Thoracic aorta (tissue), 2 donors: ENCODE measurements at regions not wholly inside any gene's neighbourhood (a gene's known extent, or its start where the extent isn't known, plus 50 kb on each side); places are given as distances from the start of the nearest gene placed in this dataset.

Experiments used
- ATAC-seq: fragments of 150-250 bp; one replicate; pipeline ENCODE4 v1.8.0; 2017; ENCODE audit warnings: low read depth; ENCODE audit not compliant: insufficient number of reproducible peaks, low FRiP score
- DNase-seq: peaks from one replicate; pipeline ENCODE4 v3.0.0-alpha.2; 2020; ENCODE audit warnings: low spot score
- H3K27ac ChIP-seq, 2 donors: fragments of 200-600 bp; sonication (generic); 1 replicate in 1 of 2; 2 replicates in 1 of 2; pipeline ENCODE4 v1.5.1; 2016; ENCODE audit warnings: mild to moderate bottlenecking in 2 of 2, moderate library complexity in 2 of 2
- H3K27me3 ChIP-seq: fragments of 200-600 bp; sonication (generic); replicated peaks from 2 replicates; pipeline ENCODE4 v1.6.0; 2016; ENCODE audit warnings: mild to moderate bottlenecking; ENCODE audit not compliant: insufficient read depth
- H3K36me3 ChIP-seq: fragments of 200-600 bp; sonication (generic); one replicate; pipeline ENCODE4 v1.5.1; 2016
- H3K4me1 ChIP-seq, 2 donors: fragments of 200-600 bp; sonication (generic); 1 replicate in 1 of 2; 2 replicates in 1 of 2; pipeline versions ENCODE4 v1.5.1 to v1.6.0; 2016; ENCODE audit warnings: low read depth in 2 of 2, mild to moderate bottlenecking in 1 of 2; ENCODE audit not compliant: control insufficient read depth in 1 of 2
- H3K4me3 ChIP-seq: fragments of 200-600 bp; sonication (generic); 2 replicates; pipeline ENCODE4 v1.5.1; 2016; ENCODE audit warnings: mild to moderate bottlenecking
- H3K9me3 ChIP-seq: fragments of 200-600 bp; sonication (generic); 2 replicates; pipeline ENCODE4 v1.5.1; 2016
- CTCF ChIP-seq: fragments of 200-600 bp; sonication (generic); IDR thresholded peaks from one replicate; pipeline ENCODE4 v1.5.1; 2019; ENCODE audit warnings: antibody characterized with exemption

DNA sequence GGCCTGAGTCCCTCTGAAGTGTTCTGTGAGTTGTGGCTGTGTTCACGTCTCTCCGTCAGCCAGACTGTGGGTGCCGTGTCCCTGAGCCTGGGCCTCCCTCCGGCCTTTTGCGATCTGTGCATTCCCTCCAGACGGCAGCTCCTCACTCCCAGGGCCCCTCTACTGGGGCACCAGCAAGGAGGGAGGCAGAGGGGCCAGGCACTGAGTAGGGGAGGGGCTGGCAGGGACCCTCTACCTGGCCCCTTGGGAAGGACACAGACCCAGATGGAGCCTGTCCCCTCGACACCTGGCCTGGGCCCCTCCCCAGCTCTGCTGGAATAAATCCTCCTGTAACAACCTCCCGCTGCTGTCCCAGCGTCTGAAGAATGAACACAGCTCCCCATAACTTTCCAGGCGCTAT lies 110.0 kb upstream of the NKX1-1 start:
- DNase-seq (no peak), ATAC-seq (no peak)
- no peaks in the 10 kb centered on the region for H3K9me3 ChIP-seq
- no peak overlapping the region for H3K27ac ChIP-seq
- no peaks in the 10 kb centered on the region for H3K4me1 ChIP-seq
- H3K27me3 ChIP-seq, result no peaks in the 10 kb centered on the region
- H3K4me3 ChIP-seq, result no peak overlapping the region
- H3K36me3 ChIP-seq, result no peaks in the 10 kb centered on the region
- TF ChIP-seq CTCF, result no peak

DNA sequence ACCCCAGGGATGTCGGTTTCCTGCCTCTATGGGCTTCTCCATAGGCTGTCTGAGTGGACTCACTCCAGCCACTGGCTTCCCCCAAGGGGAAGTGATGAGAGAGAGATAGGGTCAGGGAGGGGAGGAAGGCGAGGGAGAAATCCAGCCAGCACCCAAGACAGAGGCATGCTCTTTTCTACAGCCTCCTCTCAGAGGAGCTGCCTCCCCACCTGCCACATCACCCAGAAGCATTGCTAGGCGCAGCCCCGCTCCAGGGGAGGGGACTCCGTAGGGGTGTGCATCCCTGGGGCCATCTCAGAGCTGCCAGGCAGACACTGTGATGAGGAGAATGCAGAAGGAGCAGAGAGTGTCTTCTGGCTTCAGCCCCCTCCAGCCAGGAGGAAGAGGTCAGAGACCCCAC lies 109.5 kb upstream of the NKX1-1 start:
- DNase-seq (no peak), ATAC-seq (no peak)
- Histone ChIP-seq H3K27ac (no peak overlapping the region), H3K36me3 (no peaks in the 10 kb centered on the region), H3K4me3 (no peak overlapping the region), H3K4me1 (no peaks in the 10 kb centered on the region), H3K27me3 (no peaks in the 10 kb centered on the region), H3K9me3 (no peaks in the 10 kb centered on the region)
- no peak for TF ChIP-seq CTCF

GRCh38 chr4:1515156-1515555 lies 108.9 kb upstream of the NKX1-1 start:
- no peaks in the 10 kb centered on the region for H3K27me3 ChIP-seq
- ATAC-seq (no peak), DNase-seq (no peak)
- no peaks in the 10 kb centered on the region for H3K9me3 ChIP-seq
- no peaks in the 10 kb centered on the region for H3K4me1 ChIP-seq
- H3K27ac ChIP-seq, result no peak overlapping the region
- no peak overlapping the region for H3K4me3 ChIP-seq
- TF ChIP-seq CTCF, result no peak
- no peaks in the 10 kb centered on the region for H3K36me3 ChIP-seq

DNA sequence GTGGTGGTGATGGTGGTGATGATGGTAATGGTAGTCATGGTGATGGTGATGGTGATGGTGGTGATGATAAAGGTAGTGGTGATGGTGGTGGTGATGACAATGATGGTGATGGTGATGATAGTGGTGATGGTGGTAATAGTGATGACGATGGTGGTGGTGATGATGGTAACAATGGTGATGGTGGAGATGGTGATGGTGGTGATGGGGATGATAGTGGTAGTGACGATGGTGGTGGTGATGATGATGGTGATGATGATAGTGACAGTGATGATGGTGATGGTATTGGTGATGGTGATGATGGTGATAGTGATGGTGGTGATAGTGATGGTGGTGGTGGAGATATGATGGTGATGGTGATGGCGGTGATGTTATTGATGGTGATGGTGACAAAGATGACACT lies 108.4 kb upstream of the NKX1-1 start:
- no peaks in the 10 kb centered on the region for H3K36me3 ChIP-seq
- H3K4me3 ChIP-seq, result no peak overlapping the region
- no peak for DNase-seq
- H3K9me3 ChIP-seq, result no peaks in the 10 kb centered on the region
- H3K27ac ChIP-seq, result no peak overlapping the region
- no peaks in the 10 kb centered on the region for H3K27me3 ChIP-seq
- TF ChIP-seq CTCF, result no peak
- ATAC-seq, result no peak
- no peaks in the 10 kb centered on the region for H3K4me1 ChIP-seq

- Histone ChIP-seq H3K4me1 (no peaks in the 10 kb centered on the region), H3K4me3 (no peak overlapping the region), H3K36me3 (no peaks in the 10 kb centered on the region), H3K27ac (no peak overlapping the region), H3K9me3 (no peaks in the 10 kb centered on the region), H3K27me3 (no peaks in the 10 kb centered on the region)
- TF ChIP-seq CTCF, result no peak
- DNase-seq (no peak), ATAC-seq (no peak)
Observed at GRCh38 chr4:1513936-1514483, 107.8 kb upstream of the NKX1-1 start.
